ENCODE measurements at regions not wholly inside any gene's neighbourhood (a gene's known extent, or its start where the extent isn't known, plus 50 kb on each side); places are given as distances from the start of the nearest gene placed in this dataset.

- Histone ChIP-seq H3F3A (ENCODE audit: low read length, unreplicated experiment) (no peaks in the 10 kb centered on the region), H2AFZ (ENCODE audit: low read length) (no peak overlapping the region), H3K27me3 (ENCODE audit: low read length) (no peaks in the 10 kb centered on the region), H3K9me3 (ENCODE audit: low read length) (no peaks in the 10 kb centered on the region), H3K4me2 (ENCODE audit: low read length) (no peak overlapping the region), H3K36me3 (ENCODE audit: low read depth, low read length) (no peaks in the 10 kb centered on the region), H3K4me3 (ENCODE audit: low read length) (no peak overlapping the region), H4K20me1 (ENCODE audit: low read length) (no peaks in the 10 kb centered on the region), H3K9ac (ENCODE audit: low read length) (no peak overlapping the region), H3K9me2 (replicated peaks; ENCODE audit: low read length) (no peaks in the 10 kb centered on the region), H3K4me1 (ENCODE audit: insufficient read depth, low read length) (no peaks in the 10 kb centered on the region), H3K79me2 (ENCODE audit: low read length) (no peaks in the 10 kb centered on the region), H3K27ac (ENCODE audit: low read length) (no peak overlapping the region)
- TF ChIP-seq EZH2 (IDR thresholded peaks at IDR 0.05; ENCODE audit: low read length, unreplicated experiment), result no peak
- no peak for TF ChIP-seq EZH2phosphoT487 (IDR thresholded peaks at IDR 0.05; ENCODE audit: borderline replicate concordance, low read length)
- no peak for TF ChIP-seq CTCF (conservative IDR thresholded peaks at IDR 0.05; ENCODE audit: low read depth, low read length)
- ChIA-PET CTCF (no interaction called here), POLR2A (ENCODE audit: unreplicated experiment) (no interaction called here)
- intact Hi-C loops (cut with micrococcal nuclease), result no loop called here
- BruUV-seq (replicated peaks), result no TSS peak
- no peak for DNase-seq
- ATAC-seq, result no peak
Measured at GRCh38 chr6:150767571-150768018, 97.9 kb upstream of the MTHFD1L start.

GRCh38 chr6:150770637-150771036 is 94.9 kb upstream of the MTHFD1L start:
- CTCF ChIA-PET, result no interaction called here
- intact Hi-C loops (cut with micrococcal nuclease), result no loop called here
- no TSS peak for BruUV-seq (replicated peaks)
- Histone ChIP-seq H3K36me3 (ENCODE audit: low read depth, low read length) (no peaks in the 10 kb centered on the region), H3K4me1 (ENCODE audit: insufficient read depth, low read length) (no peaks in the 10 kb centered on the region), H3K27me3 (ENCODE audit: low read length) (no peaks in the 10 kb centered on the region), H3K27ac (ENCODE audit: low read length) (no peak overlapping the region), H3K79me2 (ENCODE audit: low read length) (no peaks in the 10 kb centered on the region), H4K20me1 (ENCODE audit: low read length) (no peaks in the 10 kb centered on the region), H3K9ac (ENCODE audit: low read length) (no peak overlapping the region), H3F3A (ENCODE audit: low read length, unreplicated experiment) (no peaks in the 10 kb centered on the region), H3K9me2 (replicated peaks; ENCODE audit: low read length) (no peaks in the 10 kb centered on the region), H3K9me3 (ENCODE audit: low read length) (no peaks in the 10 kb centered on the region), H3K4me2 (ENCODE audit: low read length) (no peak overlapping the region), H3K4me3 (ENCODE audit: low read length) (no peak overlapping the region), H2AFZ (ENCODE audit: low read length) (no peak overlapping the region)
- POLR2A ChIA-PET (ENCODE audit: unreplicated experiment), result no interaction called here
- ATAC-seq (no peak), DNase-seq (no peak)
- TF ChIP-seq EZH2phosphoT487 (IDR thresholded peaks at IDR 0.05; ENCODE audit: borderline replicate concordance, low read length) (no peak), EZH2 (IDR thresholded peaks at IDR 0.05; ENCODE audit: low read length, unreplicated experiment) (no peak), CTCF (conservative IDR thresholded peaks at IDR 0.05; ENCODE audit: low read depth, low read length) (no peak)

GRCh38 chr6:150773969-150774368 is 91.5 kb upstream of the MTHFD1L start:
- no peaks in the 10 kb centered on the region for H3K4me1 ChIP-seq (ENCODE audit: insufficient read depth, low read length)
- ChIA-PET CTCF (no interaction called here), POLR2A (ENCODE audit: unreplicated experiment) (no interaction called here)
- no peaks in the 10 kb centered on the region for H4K20me1 ChIP-seq (ENCODE audit: low read length)
- H3K9me3 ChIP-seq (ENCODE audit: low read length), result no peaks in the 10 kb centered on the region
- H3F3A ChIP-seq (ENCODE audit: low read length, unreplicated experiment), result no peaks in the 10 kb centered on the region
- no peak overlapping the region for H3K4me2 ChIP-seq (ENCODE audit: low read length)
- H3K9ac ChIP-seq (ENCODE audit: low read length), result no peak overlapping the region
- no TSS peak for BruUV-seq (replicated peaks)
- intact Hi-C loops (cut with micrococcal nuclease), result no loop called here
- no peak overlapping the region for H3K27ac ChIP-seq (ENCODE audit: low read length)
- H3K4me3 ChIP-seq (ENCODE audit: low read length), result no peak overlapping the region
- H3K36me3 ChIP-seq (ENCODE audit: low read depth, low read length), result no peaks in the 10 kb centered on the region
- ATAC-seq (no peak), DNase-seq (no peak)
- no peaks in the 10 kb centered on the region for H3K9me2 ChIP-seq (replicated peaks; ENCODE audit: low read length)
- no peaks in the 10 kb centered on the region for H3K27me3 ChIP-seq (ENCODE audit: low read length)
- H3K79me2 ChIP-seq (ENCODE audit: low read length), result no peaks in the 10 kb centered on the region
- TF ChIP-seq EZH2 (IDR thresholded peaks at IDR 0.05; ENCODE audit: low read length, unreplicated experiment), result no peak
- TF ChIP-seq CTCF (conservative IDR thresholded peaks at IDR 0.05; ENCODE audit: low read depth, low read length), result no peak
- no peak overlapping the region for H2AFZ ChIP-seq (ENCODE audit: low read length)

All from PC-3 (cell line).